SJCRH30 (cell line): ENCODE measurements at regions not wholly inside any gene's neighbourhood (a gene's known extent, or its start where the extent isn't known, plus 50 kb on each side); places are given as distances from the start of the nearest gene placed in this dataset.

ENCODE experiments used
- DNase-seq, 2 experiments: peaks; one replicate each; pipeline ENCODE4 v3.0.0-alpha.2; 2015 to 2020
- H3K27ac ChIP-seq: fragments of 250-450 bp; sonication (Bioruptor Pico); 2 replicates; pipeline ENCODE4 v1.5.1; 2020; ENCODE audit warnings: mild to moderate bottlenecking, moderate library complexity
- H3K27me3 ChIP-seq: fragments of 250-450 bp; sonication (Bioruptor Pico); 2 replicates; pipeline ENCODE4 v1.5.1; 2020; ENCODE audit warnings: mild to moderate bottlenecking, moderate library complexity
- H3K36me3 ChIP-seq: fragments of 250-450 bp; sonication (Bioruptor Pico); 2 replicates; pipeline ENCODE4 v1.5.1; 2020; ENCODE audit warnings: mild to moderate bottlenecking, moderate library complexity
- H3K4me1 ChIP-seq: fragments of 250-450 bp; sonication (Bioruptor Pico); 2 replicates; pipeline ENCODE4 v1.5.1; 2020; ENCODE audit warnings: mild to moderate bottlenecking, moderate library complexity
- H3K4me3 ChIP-seq: fragments of 250-450 bp; sonication (Bioruptor Pico); 2 replicates; pipeline ENCODE4 v1.5.1; 2020; ENCODE audit warnings: mild to moderate bottlenecking, moderate library complexity
- H3K9me3 ChIP-seq: fragments of 250-450 bp; sonication (Bioruptor Pico); replicated peaks from 2 replicates; pipeline ENCODE4 v1.5.1; 2020; ENCODE audit warnings: mild to moderate bottlenecking, moderate library complexity

GRCh38 chr2:241947876-241948275, 78.3 kb downstream of the RTP5 start:
- no peaks in the 10 kb centered on the region for H3K36me3 ChIP-seq
- no peak for DNase-seq
- no peaks in the 10 kb centered on the region for H3K9me3 ChIP-seq

GRCh38 chr2:241948299-241948897, 78.9 kb downstream of the RTP5 start:
- no peaks in the 10 kb centered on the region for H3K36me3 ChIP-seq
- no peaks in the 10 kb centered on the region for H3K27me3 ChIP-seq
- DNase-seq, result no peak
- H3K27ac ChIP-seq, result no peak overlapping the region
- H3K4me3 ChIP-seq, result no peak overlapping the region
- no peaks in the 10 kb centered on the region for H3K9me3 ChIP-seq
- H3K4me1 ChIP-seq, result no peaks in the 10 kb centered on the region

More at GRCh38 chr2:241947876-241948275, 78.3 kb downstream of the RTP5 start:
- Histone ChIP-seq H3K27ac (no peak overlapping the region), H3K4me1 (no peaks in the 10 kb centered on the region), H3K4me3 (no peak overlapping the region), H3K27me3 (no peaks in the 10 kb centered on the region)

GRCh38 chr2:241948901-241949735, 79.6 kb downstream of the RTP5 start:
- Histone ChIP-seq H3K27me3 (no peaks in the 10 kb centered on the region), H3K4me1 (no peaks in the 10 kb centered on the region), H3K9me3 (no peaks in the 10 kb centered on the region)

GRCh38 chr2:241949736-241950412, 80.3 kb downstream of the RTP5 start:
- Histone ChIP-seq H3K36me3 (no peaks in the 10 kb centered on the region), H3K27me3 (no peaks in the 10 kb centered on the region), H3K27ac (no peak overlapping the region), H3K9me3 (0 out of 2 replicates have a peak, but pooled peaks cover 2% of the 10 kb centered on the region), H3K4me1 (no peaks in the 10 kb centered on the region), H3K4me3 (no peak overlapping the region)
- DNase-seq, result no peak

More at GRCh38 chr2:241948901-241949735, 79.6 kb downstream of the RTP5 start:
- H3K27ac ChIP-seq, result no peak overlapping the region
- no peaks in the 10 kb centered on the region for H3K36me3 ChIP-seq
- DNase-seq, result no peak
- no peak overlapping the region for H3K4me3 ChIP-seq

GRCh38 chr2:241950413-241951315, 81.1 kb downstream of the RTP5 start:
- Histone ChIP-seq H3K4me1 (no peaks in the 10 kb centered on the region), H3K36me3 (no peaks in the 10 kb centered on the region), H3K9me3 (0 out of 2 replicates have a peak, but pooled peaks cover 2% of the 10 kb centered on the region), H3K27me3 (no peaks in the 10 kb centered on the region), H3K4me3 (no peak overlapping the region), H3K27ac (no peak overlapping the region)
- peak; percentile 80 to 86 for DNase-seq

GRCh38 chr2:241951316-241951700, 81.8 kb downstream of the RTP5 start:
- 0 out of 2 replicates have a peak, but pooled peaks cover 2% of the 10 kb centered on the region for H3K9me3 ChIP-seq
- H3K4me1 ChIP-seq, result no peaks in the 10 kb centered on the region
- no peak overlapping the region for H3K4me3 ChIP-seq
- H3K36me3 ChIP-seq, result no peaks in the 10 kb centered on the region
- H3K27ac ChIP-seq, result no peak overlapping the region
- no peaks in the 10 kb centered on the region for H3K27me3 ChIP-seq
- no peak for DNase-seq

GRCh38 chr2:241951920-241952319, 82.4 kb downstream of the RTP5 start:
- no peak overlapping the region for H3K4me3 ChIP-seq
- H3K4me1 ChIP-seq, result no peaks in the 10 kb centered on the region
- 0 out of 2 replicates have a peak, but pooled peaks cover 2% of the 10 kb centered on the region for H3K9me3 ChIP-seq
- H3K27ac ChIP-seq, result no peak overlapping the region
- no peaks in the 10 kb centered on the region for H3K36me3 ChIP-seq
- no peaks in the 10 kb centered on the region for H3K27me3 ChIP-seq
- DNase-seq, result no peak

- DNase-seq, result no peak
- H3K27ac ChIP-seq, result no peak overlapping the region
- no peaks in the 10 kb centered on the region for H3K4me1 ChIP-seq
- no peaks in the 10 kb centered on the region for H3K36me3 ChIP-seq
- H3K27me3 ChIP-seq, result no peaks in the 10 kb centered on the region
- 0 out of 2 replicates have a peak, but pooled peaks cover 2% of the 10 kb centered on the region for H3K9me3 ChIP-seq
- no peak overlapping the region for H3K4me3 ChIP-seq
Observed at GRCh38 chr2:241952816-241953215, 83.3 kb downstream of the RTP5 start.

GRCh38 chr2:241953324-241953928, 83.9 kb downstream of the RTP5 start:
- 0 out of 2 replicates have a peak, but pooled peaks cover 2% of the 10 kb centered on the region for H3K9me3 ChIP-seq
- no peak overlapping the region for H3K4me3 ChIP-seq
- H3K27me3 ChIP-seq, result no peaks in the 10 kb centered on the region
- no peaks in the 10 kb centered on the region for H3K36me3 ChIP-seq
- no peaks in the 10 kb centered on the region for H3K4me1 ChIP-seq
- DNase-seq, result no peak
- H3K27ac ChIP-seq, result no peak overlapping the region

GRCh38 chr2:241956521-241957110, 87.1 kb downstream of the RTP5 start:
- DNase-seq, result no peak

GRCh38 chr2:241957276-241957675, 87.7 kb downstream of the RTP5 start:
- no peak overlapping the region for H3K4me3 ChIP-seq
- no peaks in the 10 kb centered on the region for H3K4me1 ChIP-seq
- no peaks in the 10 kb centered on the region for H3K36me3 ChIP-seq
- no peak overlapping the region for H3K27ac ChIP-seq
- H3K27me3 ChIP-seq, result no peaks in the 10 kb centered on the region
- DNase-seq, result no peak
- H3K9me3 ChIP-seq, result 0 out of 2 replicates have a peak, but pooled peaks cover 2% of the 10 kb centered on the region

More at GRCh38 chr2:241956521-241957110, 87.1 kb downstream of the RTP5 start:
- Histone ChIP-seq H3K4me1 (no peaks in the 10 kb centered on the region), H3K27ac (no peak overlapping the region), H3K36me3 (no peaks in the 10 kb centered on the region), H3K4me3 (no peak overlapping the region), H3K9me3 (0 out of 2 replicates have a peak, but pooled peaks cover 2% of the 10 kb centered on the region), H3K27me3 (no peaks in the 10 kb centered on the region)

GRCh38 chr2:241958818-241959545, 89.5 kb downstream of the RTP5 start:
- 0 out of 2 replicates have a peak, but pooled peaks cover 2% of the 10 kb centered on the region for H3K9me3 ChIP-seq
- no peak overlapping the region for H3K27ac ChIP-seq
- no peaks in the 10 kb centered on the region for H3K27me3 ChIP-seq
- no peaks in the 10 kb centered on the region for H3K36me3 ChIP-seq
- H3K4me3 ChIP-seq, result no peak overlapping the region
- H3K4me1 ChIP-seq, result no peaks in the 10 kb centered on the region
- DNase-seq, result no peak

GRCh38 chr2:241959751-241960269, 90.3 kb downstream of the RTP5 start:
- Histone ChIP-seq H3K36me3 (no peaks in the 10 kb centered on the region), H3K4me3 (no peak overlapping the region), H3K27ac (no peak overlapping the region), H3K9me3 (0 out of 2 replicates have a peak, but pooled peaks cover under 1% of the 10 kb centered on the region), H3K4me1 (no peaks in the 10 kb centered on the region), H3K27me3 (no peaks in the 10 kb centered on the region)
- DNase-seq, result no peak
